Transverse colon (tissue), 4 donors: ENCODE measurements at regions not wholly inside any gene's neighbourhood (a gene's known extent, or its start where the extent isn't known, plus 50 kb on each side); places are given as distances from the start of the nearest gene placed in this dataset.

ENCODE experiments used
- CTCF ChIP-seq, 5 experiments: fragments of 200-600 bp in 3 of 5; fragments of 450-650 bp in 2 of 5; sonication (generic) in 3 of 5; IDR thresholded peaks; 1 replicate in 2 of 5; 2 replicates in 3 of 5; pipeline ENCODE4 v1.5.1; 2016 to 2017; ENCODE audit warnings: antibody characterized with exemption in 5 of 5, inconsistent platforms in 3 of 5, mild to moderate bottlenecking in 2 of 5, moderate library complexity in 1 of 5
- EP300 ChIP-seq: sonication (generic); formaldehyde crosslinking; IDR thresholded peaks from one replicate; pipeline ENCODE4 v1.6.1; 2017; ENCODE audit warnings: antibody characterized with exemption, low read depth
- POLR2A ChIP-seq: fragments of 450-650 bp; IDR thresholded peaks from one replicate; pipeline ENCODE4 v1.6.1; 2016; ENCODE audit warnings: antibody characterized with exemption, mild to moderate bottlenecking, moderate library complexity
- POLR2AphosphoS5 ChIP-seq, 3 donors: sonication (generic); formaldehyde crosslinking; IDR thresholded peaks; one replicate each; pipeline ENCODE4 v1.6.1; 2016; ENCODE audit warnings: antibody characterized with exemption in 3 of 3

- no peak for TF ChIP-seq POLR2AphosphoS5 (IDR thresholded peaks at IDR 0.05)
- TF ChIP-seq CTCF (IDR thresholded peaks at IDR 0.05): no peak
- TF ChIP-seq EP300: no peak
- TF ChIP-seq POLR2A: no peak
Measured at GRCh38 chr5:105708442-105708841, 1962.3 kb downstream of the EFNA5 start.
